ENCODE measurements at regions not wholly inside any gene's neighbourhood (a gene's known extent, or its start where the extent isn't known, plus 50 kb on each side); places are given as distances from the start of the nearest gene placed in this dataset.
A peak's percentile ranks its signal among the peaks of the same experiment; 100 is the strongest.

DNA sequence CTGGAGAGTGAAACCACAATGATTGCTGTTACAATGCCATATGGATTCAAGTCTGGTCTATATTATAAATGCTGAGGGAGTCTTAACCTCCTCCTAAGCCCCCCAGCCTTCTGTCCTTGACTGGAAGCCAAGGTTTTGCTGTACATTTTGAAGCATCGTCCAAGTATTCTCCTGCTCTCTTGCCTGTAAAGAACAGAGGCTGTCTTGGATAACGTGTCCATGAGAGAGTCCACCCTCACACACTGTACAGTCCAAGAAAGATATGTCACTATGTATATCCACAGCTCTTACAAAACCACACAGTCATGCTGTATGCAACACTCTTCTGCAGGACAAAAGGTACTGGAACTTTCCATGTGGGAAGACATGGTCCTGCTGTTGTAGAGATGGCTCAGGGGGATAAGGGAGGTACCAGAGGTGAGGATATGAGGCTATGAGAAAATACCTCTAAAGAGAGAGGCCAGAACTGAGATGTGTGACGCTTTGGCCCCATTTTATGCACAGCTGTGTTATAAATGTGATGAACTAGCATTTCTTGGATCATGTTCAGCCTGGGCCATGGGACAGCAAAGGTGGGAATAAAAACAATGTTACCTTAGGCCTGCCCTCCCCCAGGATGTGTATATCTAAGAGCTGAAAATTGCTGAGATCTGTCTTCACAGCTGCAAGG, 678.6 kb downstream of the IQCM start:
- Histone ChIP-seq H3K27me3 (ENCODE audit: insufficient read depth, low read length) (no peaks in the 10 kb centered on the region), H3K4me3 (ENCODE audit: insufficient read depth, low read length) (no peak overlapping the region), H3K27ac (ENCODE audit: low read depth, low read length) (no peak overlapping the region), H2AFZ (ENCODE audit: low read length) (peak overlapping the region; percentile 17), H3K4me1 (ENCODE audit: insufficient read depth, low read length) (no peaks in the 10 kb centered on the region), H3K9me3 (ENCODE audit: low read depth, low read length) (peaks cover 3% of the 10 kb centered on the region), H3K36me3 (ENCODE audit: insufficient read depth, low read length) (no peaks in the 10 kb centered on the region), H4K20me1 (ENCODE audit: insufficient read depth, low read length) (no peaks in the 10 kb centered on the region), H3K4me2 (ENCODE audit: insufficient read depth, low read length) (no peak overlapping the region), H3K79me2 (ENCODE audit: insufficient read depth, low read length) (no peaks in the 10 kb centered on the region)
- no peak for DNase-seq (ENCODE audit: insufficient read length, low spot score, missing footprints)
- TF ChIP-seq, protein P1, sequence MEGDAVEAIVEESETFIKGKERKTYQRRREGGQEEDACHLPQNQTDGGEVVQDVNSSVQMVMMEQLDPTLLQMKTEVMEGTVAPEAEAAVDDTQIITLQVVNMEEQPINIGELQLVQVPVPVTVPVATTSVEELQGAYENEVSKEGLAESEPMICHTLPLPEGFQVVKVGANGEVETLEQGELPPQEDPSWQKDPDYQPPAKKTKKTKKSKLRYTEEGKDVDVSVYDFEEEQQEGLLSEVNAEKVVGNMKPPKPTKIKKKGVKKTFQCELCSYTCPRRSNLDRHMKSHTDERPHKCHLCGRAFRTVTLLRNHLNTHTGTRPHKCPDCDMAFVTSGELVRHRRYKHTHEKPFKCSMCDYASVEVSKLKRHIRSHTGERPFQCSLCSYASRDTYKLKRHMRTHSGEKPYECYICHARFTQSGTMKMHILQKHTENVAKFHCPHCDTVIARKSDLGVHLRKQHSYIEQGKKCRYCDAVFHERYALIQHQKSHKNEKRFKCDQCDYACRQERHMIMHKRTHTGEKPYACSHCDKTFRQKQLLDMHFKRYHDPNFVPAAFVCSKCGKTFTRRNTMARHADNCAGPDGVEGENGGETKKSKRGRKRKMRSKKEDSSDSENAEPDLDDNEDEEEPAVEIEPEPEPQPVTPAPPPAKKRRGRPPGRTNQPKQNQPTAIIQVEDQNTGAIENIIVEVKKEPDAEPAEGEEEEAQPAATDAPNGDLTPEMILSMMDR (IDR thresholded peaks at IDR 0.05; ENCODE audit: extremely low read depth, low read depth, low read length), result no peak

DNA sequence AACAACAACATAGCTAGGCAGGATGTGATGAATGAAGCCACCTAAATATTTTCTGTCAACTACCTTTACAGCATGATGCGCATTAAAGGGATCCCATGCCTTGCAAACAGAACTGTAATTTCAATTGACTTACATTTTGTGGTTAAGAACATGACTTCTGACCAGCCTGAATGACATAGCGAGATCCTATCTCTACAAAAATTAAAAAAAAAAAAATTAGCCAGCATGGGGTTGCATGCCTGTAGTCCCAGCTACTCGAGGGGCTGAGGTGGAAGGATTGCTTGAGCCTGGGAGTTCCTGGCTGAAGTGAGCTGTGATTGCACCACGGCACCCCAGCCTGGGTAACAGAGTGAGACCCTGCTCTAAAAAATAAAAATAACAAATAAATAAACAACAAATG, 680.6 kb downstream of the IQCM start:
- Histone ChIP-seq H2AFZ (ENCODE audit: low read length) (no peak overlapping the region), H3K4me3 (ENCODE audit: insufficient read depth, low read length) (no peak overlapping the region), H3K4me2 (ENCODE audit: insufficient read depth, low read length) (no peak overlapping the region), H3K4me1 (ENCODE audit: insufficient read depth, low read length) (no peaks in the 10 kb centered on the region), H3K79me2 (ENCODE audit: insufficient read depth, low read length) (no peaks in the 10 kb centered on the region), H3K27ac (ENCODE audit: low read depth, low read length) (no peak overlapping the region), H4K20me1 (ENCODE audit: insufficient read depth, low read length) (no peaks in the 10 kb centered on the region), H3K9me3 (ENCODE audit: low read depth, low read length) (peaks cover 3% of the 10 kb centered on the region), H3K27me3 (ENCODE audit: insufficient read depth, low read length) (no peaks in the 10 kb centered on the region), H3K36me3 (ENCODE audit: insufficient read depth, low read length) (no peaks in the 10 kb centered on the region)
- peak; percentile 37 for DNase-seq (ENCODE audit: insufficient read length, low spot score, missing footprints)
- TF ChIP-seq, protein P1 (IDR thresholded peaks at IDR 0.05; ENCODE audit: extremely low read depth, low read depth, low read length), result no peak

DNA sequence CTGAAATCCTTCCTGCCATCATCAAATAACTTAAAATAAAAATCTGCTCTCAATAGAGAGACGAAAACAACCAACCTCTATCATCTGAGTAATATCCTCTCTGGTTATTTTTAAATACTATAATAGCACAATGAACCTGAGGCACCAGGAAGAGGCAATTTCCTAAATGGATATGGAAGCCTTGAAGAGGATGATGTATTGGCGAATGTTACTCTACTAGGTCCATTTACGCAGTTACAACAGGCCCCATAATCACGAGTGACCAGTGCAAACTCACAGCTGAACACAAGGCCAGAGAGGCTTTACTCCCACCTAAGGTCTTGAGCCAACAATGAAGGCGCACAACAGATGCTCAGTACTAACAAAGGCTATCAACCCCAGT, 678.8 kb upstream of the NR3C2 start:
- H3K36me3 ChIP-seq (ENCODE audit: insufficient read depth, low read length), result no peaks in the 10 kb centered on the region
- no peak overlapping the region for H3K27ac ChIP-seq (ENCODE audit: low read depth, low read length)
- peak overlapping the region; percentile 4 for H3K4me2 ChIP-seq (ENCODE audit: insufficient read depth, low read length)
- TF ChIP-seq, protein P1 (IDR thresholded peaks at IDR 0.05; ENCODE audit: extremely low read depth, low read depth, low read length), result no peak
- H3K4me3 ChIP-seq (ENCODE audit: insufficient read depth, low read length), result no peak overlapping the region
- H3K79me2 ChIP-seq (ENCODE audit: insufficient read depth, low read length), result no peaks in the 10 kb centered on the region
- H3K4me1 ChIP-seq (ENCODE audit: insufficient read depth, low read length), result peaks cover 13% of the 10 kb centered on the region
- H4K20me1 ChIP-seq (ENCODE audit: insufficient read depth, low read length), result no peaks in the 10 kb centered on the region
- DNase-seq (ENCODE audit: insufficient read length, low spot score, missing footprints), result no peak
- H3K27me3 ChIP-seq (ENCODE audit: insufficient read depth, low read length), result no peaks in the 10 kb centered on the region
- H3K9me3 ChIP-seq (ENCODE audit: low read depth, low read length), result no peaks in the 10 kb centered on the region
- H2AFZ ChIP-seq (ENCODE audit: low read length), result peak overlapping the region; percentile 41

DNA sequence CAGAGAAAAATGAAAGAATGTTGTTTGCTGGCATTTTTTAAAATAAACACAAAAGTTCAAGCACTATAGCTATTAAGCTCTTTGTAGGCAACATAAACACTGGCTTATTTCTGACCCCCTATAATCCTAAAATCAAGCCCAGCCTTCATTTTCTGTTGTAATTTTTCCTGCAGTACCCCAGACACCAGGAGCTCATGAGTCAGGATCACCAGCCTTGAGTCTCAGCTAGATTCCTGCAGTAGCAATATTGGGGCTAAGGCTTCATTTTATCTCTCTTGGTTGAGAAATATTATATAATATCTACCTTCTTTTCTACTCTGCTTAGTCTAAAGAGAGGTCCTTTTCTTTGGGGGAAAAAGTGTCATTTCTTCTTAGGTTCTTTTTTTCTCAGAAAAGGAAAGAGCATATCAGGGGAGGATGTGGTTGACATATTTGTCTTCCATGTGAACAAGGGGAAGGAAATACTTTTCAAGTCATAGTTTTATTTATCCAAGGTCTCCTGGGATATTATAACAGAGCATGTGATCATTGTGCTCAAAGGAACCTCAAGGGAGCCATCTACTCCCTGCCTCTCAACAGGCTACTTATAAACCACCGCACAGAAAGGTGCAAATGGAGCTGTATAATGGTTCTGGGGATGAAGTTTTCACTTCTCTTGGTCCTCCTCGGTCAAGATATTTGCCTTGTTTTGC, 678.3 kb upstream of the NR3C2 start:
- no peaks in the 10 kb centered on the region for H3K27me3 ChIP-seq (ENCODE audit: insufficient read depth, low read length)
- no peak overlapping the region for H2AFZ ChIP-seq (ENCODE audit: low read length)
- H3K36me3 ChIP-seq (ENCODE audit: insufficient read depth, low read length), result no peaks in the 10 kb centered on the region
- H3K27ac ChIP-seq (ENCODE audit: low read depth, low read length), result peak overlapping the region; percentile 5
- TF ChIP-seq, protein P1 (IDR thresholded peaks at IDR 0.05; ENCODE audit: extremely low read depth, low read depth, low read length), result no peak
- no peaks in the 10 kb centered on the region for H3K9me3 ChIP-seq (ENCODE audit: low read depth, low read length)
- H3K4me2 ChIP-seq (ENCODE audit: insufficient read depth, low read length), result peak overlapping the region; percentile 17
- H3K4me3 ChIP-seq (ENCODE audit: insufficient read depth, low read length), result no peak overlapping the region
- DNase-seq (ENCODE audit: insufficient read length, low spot score, missing footprints), result peak; percentile 21
- peaks cover 13% of the 10 kb centered on the region for H3K4me1 ChIP-seq (ENCODE audit: insufficient read depth, low read length)
- H3K79me2 ChIP-seq (ENCODE audit: insufficient read depth, low read length), result no peaks in the 10 kb centered on the region
- no peaks in the 10 kb centered on the region for H4K20me1 ChIP-seq (ENCODE audit: insufficient read depth, low read length)
